Caco-2 (cell line): ENCODE measurements at regions not wholly inside any gene's neighbourhood (a gene's known extent, or its start where the extent isn't known, plus 50 kb on each side); places are given as distances from the start of the nearest gene placed in this dataset.

Experiments
- BruUV-seq: library from RNA; stranded (reverse); fragments of 400-500 nt; replicated peaks from 2 replicates; lab custom pipeline; 2021; lab: Mats Ljungman, UMichigan
- CTCF ChIA-PET: fragments of 300-600 bp; sonication (Branson Sonifier 250); formaldehyde crosslinking; loops from one replicate; lab custom pipeline; 2022; ENCODE audit warnings: antibody characterized with exemption; lab: Charles Lee
- POLR2A ChIA-PET: fragments of 300-600 bp; sonication (Branson Sonifier 250); formaldehyde crosslinking; loops from one replicate; lab custom pipeline; 2022; ENCODE audit warnings: antibody characterized with exemption; lab: Charles Lee
- DNase-seq, 2 experiments: peaks; one replicate each; pipeline versions ENCODE4 v3.0.0 to v3.0.0-alpha.2; 2020 to 2022
- H3K27me3 ChIP-seq: replicated peaks from 2 replicates; pipeline ENCODE4 v1.6.0; 2011; ENCODE audit warnings: low read length; ENCODE audit not compliant: control insufficient read depth, insufficient read depth
- H3K36me3 ChIP-seq: 2 replicates; pipeline ENCODE4 v1.5.1; 2011; ENCODE audit warnings: low read length; ENCODE audit not compliant: control insufficient read depth, insufficient read depth
- H3K4me1 ChIP-seq: fragments of 250-450 bp; sonication (Bioruptor Pico); 2 replicates; pipeline ENCODE4 v1.5.1; 2020; ENCODE audit warnings: mild to moderate bottlenecking
- H3K4me3 ChIP-seq: 2 replicates; pipeline ENCODE4 v1.5.1; 2011; ENCODE audit warnings: low read depth, mild to moderate bottlenecking, control low read depth, low read length
- H3K9me3 ChIP-seq: fragments of 250-450 bp; sonication (Bioruptor Pico); 2 replicates; pipeline ENCODE4 v1.5.1; 2020; ENCODE audit warnings: mild to moderate bottlenecking, moderate library complexity
- H3K27ac Mint-ChIP-seq: one replicate; pipeline ENCODE4 v1.8.0; 2022; ENCODE audit warnings: mixed read lengths; ENCODE audit not compliant: unreplicated experiment
- H3K27me3 Mint-ChIP-seq: one replicate; pipeline ENCODE4 v1.8.0; 2022; ENCODE audit warnings: mixed read lengths; ENCODE audit not compliant: insufficient read depth, unreplicated experiment
- H3K36me3 Mint-ChIP-seq: one replicate; pipeline ENCODE4 v1.8.0; 2022; ENCODE audit warnings: mild to moderate bottlenecking, mixed read lengths; ENCODE audit not compliant: insufficient read depth, unreplicated experiment
- H3K4me1 Mint-ChIP-seq: one replicate; pipeline ENCODE4 v1.8.0; 2022; ENCODE audit warnings: low read depth, mixed read lengths; ENCODE audit not compliant: unreplicated experiment
- H3K4me3 Mint-ChIP-seq: one replicate; pipeline ENCODE4 v1.8.0; 2022; ENCODE audit warnings: mild to moderate bottlenecking, moderate library complexity, mixed read lengths; ENCODE audit not compliant: unreplicated experiment
- H3K9me3 Mint-ChIP-seq: one replicate; pipeline ENCODE4 v1.8.0; 2022; ENCODE audit warnings: mixed read lengths; ENCODE audit not compliant: unreplicated experiment
- intact Hi-C: fragments of 100-400 bp; cut with micrococcal nuclease; formaldehyde crosslinking; loops from one replicate; pipeline ENCODE4 v1.10.0; 2022; ENCODE audit not compliant: unreplicated experiment
- TF ChIP-seq, protein P1 (sequence below), 2 experiments: fragments of 200-600 bp in 1 of 2; IDR thresholded peaks; 1 replicate in 1 of 2; 2 replicates in 1 of 2; pipeline versions ENCODE4 v1.5.1 to v1.8.0; 2011 to 2022; ENCODE audit warnings: antibody characterized with exemption in 1 of 2, control low read depth in 1 of 2, inconsistent platforms in 1 of 2, low read depth in 1 of 2, low read length in 1 of 2, mild to moderate bottlenecking in 1 of 2, moderate library complexity in 1 of 2; ENCODE audit not compliant: insufficient read depth in 1 of 2, severe bottlenecking in 1 of 2, unreplicated experiment in 1 of 2

DNA sequence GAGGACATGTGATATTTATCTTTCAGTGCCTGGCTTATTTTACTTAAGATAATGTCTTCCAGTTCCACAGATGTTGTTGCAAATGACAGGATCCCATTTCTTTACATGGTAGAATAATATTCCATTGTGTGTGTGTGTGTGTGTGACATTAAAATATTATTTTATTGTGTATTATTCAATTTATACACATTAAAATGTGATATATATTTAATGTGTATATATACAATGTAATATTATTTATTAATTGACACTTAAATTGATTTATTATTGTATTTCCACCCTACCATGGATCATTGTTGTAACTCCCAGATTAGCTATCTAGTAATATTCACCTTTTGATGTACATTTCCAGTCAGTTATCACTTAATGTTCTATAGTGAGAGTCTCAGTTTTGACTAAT, 1422.5 kb upstream of the ADGRB3 start:
- H3K27me3 ChIP-seq: no peaks in the 10 kb centered on the region
- H3K4me1 ChIP-seq: no peaks in the 10 kb centered on the region
- no peaks in the 10 kb centered on the region for H3K9me3 ChIP-seq
- no peaks in the 10 kb centered on the region for H3K36me3 ChIP-seq
- no TSS peak for BruUV-seq
- intact Hi-C loops: no loop called here
- H3K4me1 Mint-ChIP-seq: no peaks in the 10 kb centered on the region
- POLR2A ChIA-PET: no interaction called here
- H3K4me3 ChIP-seq: no peak overlapping the region
- TF ChIP-seq, protein P1, sequence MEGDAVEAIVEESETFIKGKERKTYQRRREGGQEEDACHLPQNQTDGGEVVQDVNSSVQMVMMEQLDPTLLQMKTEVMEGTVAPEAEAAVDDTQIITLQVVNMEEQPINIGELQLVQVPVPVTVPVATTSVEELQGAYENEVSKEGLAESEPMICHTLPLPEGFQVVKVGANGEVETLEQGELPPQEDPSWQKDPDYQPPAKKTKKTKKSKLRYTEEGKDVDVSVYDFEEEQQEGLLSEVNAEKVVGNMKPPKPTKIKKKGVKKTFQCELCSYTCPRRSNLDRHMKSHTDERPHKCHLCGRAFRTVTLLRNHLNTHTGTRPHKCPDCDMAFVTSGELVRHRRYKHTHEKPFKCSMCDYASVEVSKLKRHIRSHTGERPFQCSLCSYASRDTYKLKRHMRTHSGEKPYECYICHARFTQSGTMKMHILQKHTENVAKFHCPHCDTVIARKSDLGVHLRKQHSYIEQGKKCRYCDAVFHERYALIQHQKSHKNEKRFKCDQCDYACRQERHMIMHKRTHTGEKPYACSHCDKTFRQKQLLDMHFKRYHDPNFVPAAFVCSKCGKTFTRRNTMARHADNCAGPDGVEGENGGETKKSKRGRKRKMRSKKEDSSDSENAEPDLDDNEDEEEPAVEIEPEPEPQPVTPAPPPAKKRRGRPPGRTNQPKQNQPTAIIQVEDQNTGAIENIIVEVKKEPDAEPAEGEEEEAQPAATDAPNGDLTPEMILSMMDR (IDR thresholded peaks at IDR 0.05; ENCODE audit: insufficient read depth in 1 of 2, low read depth in 1 of 2, low read length in 1 of 2, severe bottlenecking in 1 of 2, unreplicated experiment in 1 of 2): no peak
- no peaks in the 10 kb centered on the region for H3K27me3 Mint-ChIP-seq
- H3K9me3 Mint-ChIP-seq: no peaks in the 10 kb centered on the region
- H3K27ac Mint-ChIP-seq: no peak overlapping the region
- H3K4me3 Mint-ChIP-seq: no peak overlapping the region
- no peaks in the 10 kb centered on the region for H3K36me3 Mint-ChIP-seq
- CTCF ChIA-PET: no interaction called here
- no peak for DNase-seq

GRCh38 chr6:67210450-67210849, 1424.6 kb upstream of the ADGRB3 start:
- TF ChIP-seq, protein P1 (IDR thresholded peaks at IDR 0.05; ENCODE audit: insufficient read depth in 1 of 2, low read depth in 1 of 2, low read length in 1 of 2, severe bottlenecking in 1 of 2, unreplicated experiment in 1 of 2): no peak
- BruUV-seq: no TSS peak
- no peaks in the 10 kb centered on the region for H3K4me1 Mint-ChIP-seq

GRCh38 chr6:67201563-67201962, 1433.5 kb upstream of the ADGRB3 start:
- ChIA-PET POLR2A (no interaction called here), CTCF (no interaction called here)
- Mint-ChIP-seq H3K27me3 (no peaks in the 10 kb centered on the region), H3K4me3 (no peak overlapping the region), H3K36me3 (no peaks in the 10 kb centered on the region), H3K9me3 (no peaks in the 10 kb centered on the region), H3K4me1 (no peaks in the 10 kb centered on the region), H3K27ac (no peak overlapping the region)
- no peak for DNase-seq
- Histone ChIP-seq H3K9me3 (no peaks in the 10 kb centered on the region), H3K27me3 (no peaks in the 10 kb centered on the region), H3K36me3 (no peaks in the 10 kb centered on the region), H3K4me1 (no peaks in the 10 kb centered on the region), H3K4me3 (no peak overlapping the region)
- BruUV-seq: no TSS peak
- intact Hi-C loops: no loop called here
- TF ChIP-seq, protein P1 (IDR thresholded peaks at IDR 0.05; ENCODE audit: insufficient read depth in 1 of 2, low read depth in 1 of 2, low read length in 1 of 2, severe bottlenecking in 1 of 2, unreplicated experiment in 1 of 2): no peak

More at GRCh38 chr6:67210450-67210849, 1424.6 kb upstream of the ADGRB3 start:
- Mint-ChIP-seq H3K27ac (no peak overlapping the region), H3K36me3 (no peaks in the 10 kb centered on the region), H3K4me3 (no peak overlapping the region), H3K27me3 (no peaks in the 10 kb centered on the region), H3K9me3 (no peaks in the 10 kb centered on the region)
- intact Hi-C loops: no loop called here
- no peak overlapping the region for H3K4me3 ChIP-seq
- no peaks in the 10 kb centered on the region for H3K27me3 ChIP-seq
- no peaks in the 10 kb centered on the region for H3K4me1 ChIP-seq
- no peaks in the 10 kb centered on the region for H3K36me3 ChIP-seq
- ChIA-PET CTCF (no interaction called here), POLR2A (no interaction called here)
- DNase-seq: no peak
- H3K9me3 ChIP-seq: no peaks in the 10 kb centered on the region
